ENCODE measurements at regions not wholly inside any gene's neighbourhood (a gene's known extent, or its start where the extent isn't known, plus 50 kb on each side); places are given as distances from the start of the nearest gene placed in this dataset.

DNA sequence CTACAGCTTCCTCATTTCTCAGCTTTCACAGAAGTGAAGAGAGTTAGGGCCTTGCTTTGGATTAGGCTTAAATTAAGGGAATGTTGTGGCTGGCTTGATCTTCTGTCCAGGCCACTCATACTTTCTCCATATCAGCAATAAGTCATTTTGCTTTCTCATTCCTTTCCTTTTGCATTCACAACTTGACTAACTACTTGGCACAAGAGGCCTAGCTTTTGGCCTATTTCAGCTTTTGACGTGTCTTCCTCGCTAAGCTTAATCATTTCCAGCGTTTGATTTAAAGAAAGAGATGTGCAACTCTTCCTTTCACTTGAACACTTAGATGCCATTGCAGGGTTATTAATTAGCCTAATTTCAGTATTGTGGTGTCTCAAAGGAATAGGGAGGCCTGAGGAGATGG is 712.0 kb downstream of the INHBA start:
- Histone ChIP-seq H3K9me3 (no peaks in the 10 kb centered on the region), H3K4me3 (no peak overlapping the region), H3K27me3 (no peaks in the 10 kb centered on the region), H3K36me3 (no peaks in the 10 kb centered on the region), H3K27ac (no peak overlapping the region), H3K4me1 (peaks cover 0 to 16% (median 0%) of the 10 kb centered on the region in 3 donors)
- 25 to 66% methylated on average over 3 of the region's 3 CpGs for whole genome bisulfite sequencing, 2 donors (ENCODE audit: low coverage in 1 of 2)
- no peak for ATAC-seq
- TF ChIP-seq, protein P1, sequence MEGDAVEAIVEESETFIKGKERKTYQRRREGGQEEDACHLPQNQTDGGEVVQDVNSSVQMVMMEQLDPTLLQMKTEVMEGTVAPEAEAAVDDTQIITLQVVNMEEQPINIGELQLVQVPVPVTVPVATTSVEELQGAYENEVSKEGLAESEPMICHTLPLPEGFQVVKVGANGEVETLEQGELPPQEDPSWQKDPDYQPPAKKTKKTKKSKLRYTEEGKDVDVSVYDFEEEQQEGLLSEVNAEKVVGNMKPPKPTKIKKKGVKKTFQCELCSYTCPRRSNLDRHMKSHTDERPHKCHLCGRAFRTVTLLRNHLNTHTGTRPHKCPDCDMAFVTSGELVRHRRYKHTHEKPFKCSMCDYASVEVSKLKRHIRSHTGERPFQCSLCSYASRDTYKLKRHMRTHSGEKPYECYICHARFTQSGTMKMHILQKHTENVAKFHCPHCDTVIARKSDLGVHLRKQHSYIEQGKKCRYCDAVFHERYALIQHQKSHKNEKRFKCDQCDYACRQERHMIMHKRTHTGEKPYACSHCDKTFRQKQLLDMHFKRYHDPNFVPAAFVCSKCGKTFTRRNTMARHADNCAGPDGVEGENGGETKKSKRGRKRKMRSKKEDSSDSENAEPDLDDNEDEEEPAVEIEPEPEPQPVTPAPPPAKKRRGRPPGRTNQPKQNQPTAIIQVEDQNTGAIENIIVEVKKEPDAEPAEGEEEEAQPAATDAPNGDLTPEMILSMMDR (IDR thresholded peaks at IDR 0.05), result no peak
- TF ChIP-seq EP300 (IDR thresholded peaks at IDR 0.05), result no peak
- no peak for TF ChIP-seq POLR2A (IDR thresholded peaks at IDR 0.05)
- TF ChIP-seq POLR2AphosphoS5 (IDR thresholded peaks at IDR 0.05), result no peak

- TF ChIP-seq EP300 (IDR thresholded peaks at IDR 0.05) (no peak), POLR2AphosphoS5 (IDR thresholded peaks at IDR 0.05) (no peak), POLR2A (IDR thresholded peaks at IDR 0.05) (no peak)
- TF ChIP-seq, protein P1 (IDR thresholded peaks at IDR 0.05), result no peak
- no peak overlapping the region for H3K27ac ChIP-seq
- no peak overlapping the region for H3K4me3 ChIP-seq
- H3K36me3 ChIP-seq, result no peaks in the 10 kb centered on the region
- no peaks in the 10 kb centered on the region for H3K27me3 ChIP-seq
- WGBS, 2 donors (ENCODE audit: low coverage in 1 of 2), result 90 to 100% methylated on average over 2 of the region's 2 CpGs
- peaks cover 0 to 24% (median 0%) of the 10 kb centered on the region in 3 donors for H3K4me1 ChIP-seq
- no peaks in the 10 kb centered on the region for H3K9me3 ChIP-seq
- no peak for ATAC-seq
Measured at GRCh38 chr7:40987571-40987970, 715.3 kb downstream of the INHBA start.

- H3K4me1 ChIP-seq, result peaks cover 0 to 24% (median 0%) of the 10 kb centered on the region in 3 donors
- no peaks in the 10 kb centered on the region for H3K9me3 ChIP-seq
- TF ChIP-seq EP300 (IDR thresholded peaks at IDR 0.05) (no peak), POLR2AphosphoS5 (IDR thresholded peaks at IDR 0.05) (peak; percentile 28), POLR2A (IDR thresholded peaks at IDR 0.05) (no peak)
- H3K27me3 ChIP-seq, result no peaks in the 10 kb centered on the region
- WGBS, 2 donors (ENCODE audit: low coverage in 1 of 2), result 1 to 29% methylated on average over 7 of the region's 7 CpGs
- H3K36me3 ChIP-seq, result no peaks in the 10 kb centered on the region
- peak overlapping the region; percentile 47 to 68 (median 63) for H3K27ac ChIP-seq
- ATAC-seq, result peak; percentile 90
- no peak overlapping the region for H3K4me3 ChIP-seq
Measured at GRCh38 chr7:40986351-40986873, 716.5 kb downstream of the INHBA start.

GRCh38 chr7:40983111-40983510 is 719.8 kb downstream of the INHBA start:
- H3K27ac ChIP-seq, result peak overlapping the region in 3 of 4 donors; percentile 6 to 43 (median 21)
- H3K4me1 ChIP-seq, result peaks cover 0 to 24% (median 0%) of the 10 kb centered on the region in 3 donors
- no peak overlapping the region for H3K4me3 ChIP-seq
- ATAC-seq, result no peak
- 62 to 83% methylated on average over 4 to 5 of the region's 5 CpGs for WGBS, 2 donors (ENCODE audit: low coverage in 1 of 2)
- no peaks in the 10 kb centered on the region for H3K27me3 ChIP-seq
- H3K36me3 ChIP-seq, result no peaks in the 10 kb centered on the region
- TF ChIP-seq POLR2AphosphoS5 (IDR thresholded peaks at IDR 0.05) (no peak), EP300 (IDR thresholded peaks at IDR 0.05) (no peak), POLR2A (IDR thresholded peaks at IDR 0.05) (no peak)
- TF ChIP-seq, protein P1 (IDR thresholded peaks at IDR 0.05), result no peak
- no peaks in the 10 kb centered on the region for H3K9me3 ChIP-seq

GRCh38 chr7:40979296-40979695 is 723.6 kb downstream of the INHBA start:
- Histone ChIP-seq H3K27me3 (no peaks in the 10 kb centered on the region), H3K4me1 (peaks cover 0 to 7% (median 0%) of the 10 kb centered on the region in 3 donors), H3K27ac (no peak overlapping the region), H3K4me3 (no peak overlapping the region), H3K9me3 (no peaks in the 10 kb centered on the region), H3K36me3 (no peaks in the 10 kb centered on the region)
- TF ChIP-seq, protein P1 (IDR thresholded peaks at IDR 0.05), result no peak
- TF ChIP-seq EP300 (IDR thresholded peaks at IDR 0.05) (no peak), POLR2AphosphoS5 (IDR thresholded peaks at IDR 0.05) (no peak), POLR2A (IDR thresholded peaks at IDR 0.05) (no peak)
- 96 to 98% methylated on average over 6 of the region's 6 CpGs for WGBS, 2 donors (ENCODE audit: low coverage in 1 of 2)
- ATAC-seq, result no peak
